ENCODE measurements at regions not wholly inside any gene's neighbourhood (a gene's known extent, or its start where the extent isn't known, plus 50 kb on each side); places are given as distances from the start of the nearest gene placed in this dataset.

GRCh38 chr5:174481737-174482136 lies 242.6 kb upstream of the MSX2 start:
- WGBS (ENCODE audit: insufficient coverage), result no CpG with 5 or more reads among the region's 1 CpG
- POLR2A ChIA-PET, result no interaction called here
- H3K27ac ChIP-seq (ENCODE audit: insufficient read depth in 1 of 2, low read depth in 1 of 2, low read length in 2 of 2, poor library complexity in 1 of 2, severe bottlenecking in 2 of 2), result no peak overlapping the region
- H3K4me1 ChIP-seq (ENCODE audit: control extremely low read depth in 1 of 4, control insufficient read depth in 4 of 4, insufficient read depth in 4 of 4, low read length in 3 of 4), result peaks cover 0 to 9% (median 2%) of the 10 kb centered on the region in 4 experiments
- H3K36me3 ChIP-seq (ENCODE audit: control insufficient read depth in 4 of 4, insufficient read depth in 4 of 4, low read length in 3 of 4), result no peaks in the 10 kb centered on the region
- no peak for DNase-seq
- no peak overlapping the region for H3K4me3 ChIP-seq (ENCODE audit: control insufficient read depth in 1 of 7, extremely low read depth in 1 of 7, insufficient read depth in 4 of 7, low read depth in 2 of 7, low read length in 6 of 7)
- CTCF ChIA-PET, result no interaction called here
- no peaks in the 10 kb centered on the region for H3K27me3 ChIP-seq (replicated peaks in 2 of 5; ENCODE audit: control insufficient read depth in 4 of 5, insufficient read depth in 5 of 5, low read length in 4 of 5)
- H3K9me3 ChIP-seq (ENCODE audit: control extremely low read depth in 1 of 5, control insufficient read depth in 4 of 5, insufficient read depth in 2 of 5, low read depth in 1 of 5, low read length in 4 of 5), result peaks cover 0 to 11% (median 6%) of the 10 kb centered on the region in 5 experiments

GRCh38 chr5:174482607-174483024 lies 241.8 kb upstream of the MSX2 start:
- CTCF ChIA-PET, result no interaction called here
- Histone ChIP-seq H3K4me1 (ENCODE audit: control extremely low read depth in 1 of 4, control insufficient read depth in 4 of 4, insufficient read depth in 4 of 4, low read length in 3 of 4) (peaks cover 0 to 9% (median 2%) of the 10 kb centered on the region in 4 experiments), H3K9me3 (ENCODE audit: control extremely low read depth in 1 of 5, control insufficient read depth in 4 of 5, insufficient read depth in 2 of 5, low read depth in 1 of 5, low read length in 4 of 5) (peaks cover 0 to 11% (median 6%) of the 10 kb centered on the region in 5 experiments), H3K36me3 (ENCODE audit: control insufficient read depth in 4 of 4, insufficient read depth in 4 of 4, low read length in 3 of 4) (no peaks in the 10 kb centered on the region), H3K4me3 (ENCODE audit: control insufficient read depth in 1 of 7, extremely low read depth in 1 of 7, insufficient read depth in 4 of 7, low read depth in 2 of 7, low read length in 6 of 7) (peak overlapping the region in 1 of 7 experiments; percentile 11), H3K27ac (ENCODE audit: insufficient read depth in 1 of 2, low read depth in 1 of 2, low read length in 2 of 2, poor library complexity in 1 of 2, severe bottlenecking in 2 of 2) (no peak overlapping the region), H3K27me3 (replicated peaks in 2 of 5; ENCODE audit: control insufficient read depth in 4 of 5, insufficient read depth in 5 of 5, low read length in 4 of 5) (no peaks in the 10 kb centered on the region)
- POLR2A ChIA-PET, result no interaction called here
- peak in 2 of 3 donors; percentile 10 to 29 for DNase-seq
- 27% methylated on average over 3 of the region's 8 CpGs for WGBS (ENCODE audit: insufficient coverage)

- no peaks in the 10 kb centered on the region for H3K36me3 ChIP-seq (ENCODE audit: control insufficient read depth in 4 of 4, insufficient read depth in 4 of 4, low read length in 3 of 4)
- H3K27me3 ChIP-seq (replicated peaks in 2 of 5; ENCODE audit: control insufficient read depth in 4 of 5, insufficient read depth in 5 of 5, low read length in 4 of 5), result no peaks in the 10 kb centered on the region
- peaks cover 0 to 9% (median 2%) of the 10 kb centered on the region in 4 experiments for H3K4me1 ChIP-seq (ENCODE audit: control extremely low read depth in 1 of 4, control insufficient read depth in 4 of 4, insufficient read depth in 4 of 4, low read length in 3 of 4)
- no peak overlapping the region for H3K4me3 ChIP-seq (ENCODE audit: control insufficient read depth in 1 of 7, extremely low read depth in 1 of 7, insufficient read depth in 4 of 7, low read depth in 2 of 7, low read length in 6 of 7)
- WGBS (ENCODE audit: insufficient coverage), result 96% methylated on average over 4 of the region's 4 CpGs
- CTCF ChIA-PET, result no interaction called here
- peaks cover 0 to 11% (median 6%) of the 10 kb centered on the region in 5 experiments for H3K9me3 ChIP-seq (ENCODE audit: control extremely low read depth in 1 of 5, control insufficient read depth in 4 of 5, insufficient read depth in 2 of 5, low read depth in 1 of 5, low read length in 4 of 5)
- H3K27ac ChIP-seq (ENCODE audit: insufficient read depth in 1 of 2, low read depth in 1 of 2, low read length in 2 of 2, poor library complexity in 1 of 2, severe bottlenecking in 2 of 2), result no peak overlapping the region
- POLR2A ChIA-PET, result no interaction called here
- DNase-seq, result no peak
Measured at GRCh38 chr5:174483411-174483810, 241.0 kb upstream of the MSX2 start.

GRCh38 chr5:174489215-174489614 lies 235.2 kb upstream of the MSX2 start:
- Histone ChIP-seq H3K4me3 (ENCODE audit: control insufficient read depth in 1 of 7, extremely low read depth in 1 of 7, insufficient read depth in 4 of 7, low read depth in 2 of 7, low read length in 6 of 7) (no peak overlapping the region), H3K36me3 (ENCODE audit: control insufficient read depth in 4 of 4, insufficient read depth in 4 of 4, low read length in 3 of 4) (no peaks in the 10 kb centered on the region), H3K9me3 (ENCODE audit: control extremely low read depth in 1 of 5, control insufficient read depth in 4 of 5, insufficient read depth in 2 of 5, low read depth in 1 of 5, low read length in 4 of 5) (peaks cover 0 to 8% (median 1%) of the 10 kb centered on the region in 5 experiments), H3K27me3 (replicated peaks in 2 of 5; ENCODE audit: control insufficient read depth in 4 of 5, insufficient read depth in 5 of 5, low read length in 4 of 5) (no peaks in the 10 kb centered on the region), H3K4me1 (ENCODE audit: control extremely low read depth in 1 of 4, control insufficient read depth in 4 of 4, insufficient read depth in 4 of 4, low read length in 3 of 4) (no peaks in the 10 kb centered on the region), H3K27ac (ENCODE audit: insufficient read depth in 1 of 2, low read depth in 1 of 2, low read length in 2 of 2, poor library complexity in 1 of 2, severe bottlenecking in 2 of 2) (no peak overlapping the region)
- 88% methylated on average over 3 of the region's 3 CpGs for WGBS (ENCODE audit: insufficient coverage)
- ChIA-PET POLR2A (no interaction called here), CTCF (no interaction called here)
- no peak for DNase-seq

- no peak overlapping the region for H3K4me3 ChIP-seq (ENCODE audit: control insufficient read depth in 1 of 7, extremely low read depth in 1 of 7, insufficient read depth in 4 of 7, low read depth in 2 of 7, low read length in 6 of 7)
- H3K36me3 ChIP-seq (ENCODE audit: control insufficient read depth in 4 of 4, insufficient read depth in 4 of 4, low read length in 3 of 4), result no peaks in the 10 kb centered on the region
- POLR2A ChIA-PET, result no interaction called here
- WGBS (ENCODE audit: insufficient coverage), result 97% methylated on average over 9 of the region's 9 CpGs
- CTCF ChIA-PET, result no interaction called here
- H3K27me3 ChIP-seq (replicated peaks in 2 of 5; ENCODE audit: control insufficient read depth in 4 of 5, insufficient read depth in 5 of 5, low read length in 4 of 5), result no peaks in the 10 kb centered on the region
- H3K4me1 ChIP-seq (ENCODE audit: control extremely low read depth in 1 of 4, control insufficient read depth in 4 of 4, insufficient read depth in 4 of 4, low read length in 3 of 4), result no peaks in the 10 kb centered on the region
- no peak for DNase-seq
- H3K27ac ChIP-seq (ENCODE audit: insufficient read depth in 1 of 2, low read depth in 1 of 2, low read length in 2 of 2, poor library complexity in 1 of 2, severe bottlenecking in 2 of 2), result no peak overlapping the region
- H3K9me3 ChIP-seq (ENCODE audit: control extremely low read depth in 1 of 5, control insufficient read depth in 4 of 5, insufficient read depth in 2 of 5, low read depth in 1 of 5, low read length in 4 of 5), result peaks cover 0 to 4% (median 0%) of the 10 kb centered on the region in 5 experiments
Measured at GRCh38 chr5:174489920-174490597, 234.3 kb upstream of the MSX2 start.

GRCh38 chr5:174490728-174491127 lies 233.7 kb upstream of the MSX2 start:
- POLR2A ChIA-PET, result no interaction called here
- WGBS (ENCODE audit: insufficient coverage), result 45% methylated on average over 4 of the region's 4 CpGs

GRCh38 chr5:174491265-174491664 lies 233.1 kb upstream of the MSX2 start:
- POLR2A ChIA-PET, result no interaction called here
- peak in 1 of 3 donors; percentile 11 for DNase-seq
- no peaks in the 10 kb centered on the region for H3K4me1 ChIP-seq (ENCODE audit: control extremely low read depth in 1 of 4, control insufficient read depth in 4 of 4, insufficient read depth in 4 of 4, low read length in 3 of 4)
- H3K36me3 ChIP-seq (ENCODE audit: control insufficient read depth in 4 of 4, insufficient read depth in 4 of 4, low read length in 3 of 4), result no peaks in the 10 kb centered on the region
- no peaks in the 10 kb centered on the region for H3K9me3 ChIP-seq (ENCODE audit: control extremely low read depth in 1 of 5, control insufficient read depth in 4 of 5, insufficient read depth in 2 of 5, low read depth in 1 of 5, low read length in 4 of 5)
- CTCF ChIA-PET, result no interaction called here
- H3K27me3 ChIP-seq (replicated peaks in 2 of 5; ENCODE audit: control insufficient read depth in 4 of 5, insufficient read depth in 5 of 5, low read length in 4 of 5), result no peaks in the 10 kb centered on the region
- no peak overlapping the region for H3K27ac ChIP-seq (ENCODE audit: insufficient read depth in 1 of 2, low read depth in 1 of 2, low read length in 2 of 2, poor library complexity in 1 of 2, severe bottlenecking in 2 of 2)
- no peak overlapping the region for H3K4me3 ChIP-seq (ENCODE audit: control insufficient read depth in 1 of 7, extremely low read depth in 1 of 7, insufficient read depth in 4 of 7, low read depth in 2 of 7, low read length in 6 of 7)
- WGBS (ENCODE audit: insufficient coverage), result 60% methylated on average over 2 of the region's 5 CpGs

More at GRCh38 chr5:174490728-174491127, 233.7 kb upstream of the MSX2 start:
- Histone ChIP-seq H3K27me3 (replicated peaks in 2 of 5; ENCODE audit: control insufficient read depth in 4 of 5, insufficient read depth in 5 of 5, low read length in 4 of 5) (no peaks in the 10 kb centered on the region), H3K9me3 (ENCODE audit: control extremely low read depth in 1 of 5, control insufficient read depth in 4 of 5, insufficient read depth in 2 of 5, low read depth in 1 of 5, low read length in 4 of 5) (peaks cover 0 to 1% (median 0%) of the 10 kb centered on the region in 5 experiments), H3K4me1 (ENCODE audit: control extremely low read depth in 1 of 4, control insufficient read depth in 4 of 4, insufficient read depth in 4 of 4, low read length in 3 of 4) (no peaks in the 10 kb centered on the region), H3K4me3 (ENCODE audit: control insufficient read depth in 1 of 7, extremely low read depth in 1 of 7, insufficient read depth in 4 of 7, low read depth in 2 of 7, low read length in 6 of 7) (no peak overlapping the region), H3K27ac (ENCODE audit: insufficient read depth in 1 of 2, low read depth in 1 of 2, low read length in 2 of 2, poor library complexity in 1 of 2, severe bottlenecking in 2 of 2) (no peak overlapping the region), H3K36me3 (ENCODE audit: control insufficient read depth in 4 of 4, insufficient read depth in 4 of 4, low read length in 3 of 4) (no peaks in the 10 kb centered on the region)
- peak in 1 of 3 donors; percentile 13 for DNase-seq
- CTCF ChIA-PET, result no interaction called here

Data from common myeloid progenitor, CD34-positive (primary cell).